KG1 (cell line): ENCODE measurements at regions not wholly inside any gene's neighbourhood (a gene's known extent, or its start where the extent isn't known, plus 50 kb on each side); places are given as distances from the start of the nearest gene placed in this dataset.
"Not testable (repeated sequence)": the region's sequence is repeated elsewhere in the genome, so short reads cannot be mapped to it uniquely, and the experiment has no call there.

ENCODE experiments used
- DNase-seq: peaks from one replicate; lab custom pipeline; 2025; lab: John Stamatoyannopoulos, UW

GRCh38 chr18:46179306-46179705 is 75.1 kb downstream of the HAUS1 start:
- no peak for DNase-seq

- no peak for DNase-seq
These were observed 78.6 kb downstream of the HAUS1 start for GRCh38 chr18:46182633-46183358.

GRCh38 chr18:46184296-46184695 is 80.1 kb downstream of the HAUS1 start:
- DNase-seq, result not testable (repeated sequence)

GRCh38 chr18:46184727-46185126 is 80.5 kb downstream of the HAUS1 start:
- DNase-seq, result no peak

GRCh38 chr18:46190667-46191066 is 86.5 kb downstream of the HAUS1 start:
- no peak for DNase-seq

GRCh38 chr18:46196627-46197243 is 92.5 kb downstream of the HAUS1 start:
- no peak for DNase-seq

- DNase-seq, result no peak
These were observed 95.4 kb downstream of the HAUS1 start for GRCh38 chr18:46199515-46200147.

- DNase-seq, result not testable (repeated sequence)
These were observed 96.2 kb downstream of the HAUS1 start for GRCh38 chr18:46200178-46201055.

GRCh38 chr18:46204143-46204542 is 100.0 kb downstream of the HAUS1 start:
- DNase-seq, result no peak

GRCh38 chr18:46207985-46208384 is 103.8 kb downstream of the HAUS1 start:
- DNase-seq, result no peak

- DNase-seq, result no peak
These were observed 105.0 kb downstream of the HAUS1 start for GRCh38 chr18:46209161-46209560.

GRCh38 chr18:46211816-46212215 is 107.6 kb downstream of the HAUS1 start:
- DNase-seq, result no peak

GRCh38 chr18:46212398-46212797 is 108.2 kb downstream of the HAUS1 start:
- DNase-seq, result no peak

- DNase-seq, result no peak
These were observed 109.1 kb downstream of the HAUS1 start for GRCh38 chr18:46213295-46213694.

GRCh38 chr18:46214435-46214834 is 110.2 kb downstream of the HAUS1 start:
- DNase-seq, result no peak

GRCh38 chr18:46215902-46216723 is 111.9 kb downstream of the HAUS1 start:
- no peak for DNase-seq

- DNase-seq, result no peak
These were observed 115.9 kb downstream of the HAUS1 start for GRCh38 chr18:46220116-46220515.

GRCh38 chr18:46222093-46222492 is 117.9 kb downstream of the HAUS1 start:
- DNase-seq, result no peak

- no peak for DNase-seq
These were observed 118.7 kb downstream of the HAUS1 start for GRCh38 chr18:46222710-46223360.

- DNase-seq, result no peak
These were observed 120.1 kb downstream of the HAUS1 start for GRCh38 chr18:46224181-46224775.
